OCI-LY3 (cell line): ENCODE measurements at regions not wholly inside any gene's neighbourhood (a gene's known extent, or its start where the extent isn't known, plus 50 kb on each side); places are given as distances from the start of the nearest gene placed in this dataset.

ENCODE experiments used
- CTCF ChIP-seq: fragments of 200-600, 300-600 bp; sonication (generic); IDR thresholded peaks from 2 replicates; pipeline ENCODE4 v1.5.1; 2014; ENCODE audit warnings: antibody characterized with exemption, low read length, low read depth
- EZH2phosphoT487 ChIP-seq: fragments of 200-600 bp; shearing (Covaris generic); IDR thresholded peaks from 2 replicates; pipeline ENCODE4 v1.6.1; 2018; ENCODE audit warnings: antibody characterized with exemption, mixed run types, low read depth

GRCh38 chr2:161036926-161037325 lies 123.3 kb upstream of the TANK start:
- no peak for TF ChIP-seq CTCF
- TF ChIP-seq EZH2phosphoT487 = no peak
